ENCODE measurements at regions not wholly inside any gene's neighbourhood (a gene's known extent, or its start where the extent isn't known, plus 50 kb on each side); places are given as distances from the start of the nearest gene placed in this dataset.
"Not testable (repeated sequence)": the region's sequence is repeated elsewhere in the genome, so short reads cannot be mapped to it uniquely, and the experiment has no call there.

- in situ Hi-C loops (cut with HindIII; ENCODE audit: low sequenced_read_pairs): no loop called here
These were observed 569.0 kb upstream of the B3GAT1 start for GRCh38 chr11:134980819-134981710.

GRCh38 chr11:134979089-134979457, 567.0 kb upstream of the B3GAT1 start:
- in situ Hi-C loops (cut with HindIII; ENCODE audit: low sequenced_read_pairs): not testable (repeated sequence)

- in situ Hi-C loops (cut with HindIII; ENCODE audit: low sequenced_read_pairs): no loop called here
These were observed 566.5 kb upstream of the B3GAT1 start for GRCh38 chr11:134978388-134979088.

GRCh38 chr11:134976551-134976950, 564.5 kb upstream of the B3GAT1 start:
- in situ Hi-C loops (cut with HindIII; ENCODE audit: low sequenced_read_pairs): no loop called here

- in situ Hi-C loops (cut with HindIII; ENCODE audit: low sequenced_read_pairs): no loop called here
These were observed 563.9 kb upstream of the B3GAT1 start for GRCh38 chr11:134975866-134976376.

- in situ Hi-C loops (cut with HindIII; ENCODE audit: low sequenced_read_pairs): no loop called here
These were observed 561.8 kb upstream of the B3GAT1 start for GRCh38 chr11:134973801-134974200.

DNA sequence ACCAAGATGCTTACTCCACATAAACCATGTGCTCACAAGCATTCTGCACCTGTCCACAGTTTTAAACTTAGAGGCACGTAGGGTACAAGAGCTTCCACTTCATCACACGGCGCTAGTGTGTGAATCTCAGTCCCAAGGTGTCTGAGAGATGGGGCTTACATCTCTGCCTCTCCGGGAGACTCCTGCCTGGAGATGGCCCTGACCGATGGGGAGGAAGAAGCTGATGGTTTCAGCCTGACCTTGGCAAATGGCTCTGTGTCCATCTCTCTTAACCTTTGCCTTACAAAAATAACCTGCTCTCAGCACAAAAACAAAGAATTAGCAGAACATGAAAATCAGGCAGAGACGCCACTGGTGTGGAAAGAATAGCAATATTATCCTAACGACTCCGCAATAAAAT, 559.3 kb upstream of the B3GAT1 start:
- in situ Hi-C loops (cut with HindIII; ENCODE audit: low sequenced_read_pairs): no loop called here

DNA sequence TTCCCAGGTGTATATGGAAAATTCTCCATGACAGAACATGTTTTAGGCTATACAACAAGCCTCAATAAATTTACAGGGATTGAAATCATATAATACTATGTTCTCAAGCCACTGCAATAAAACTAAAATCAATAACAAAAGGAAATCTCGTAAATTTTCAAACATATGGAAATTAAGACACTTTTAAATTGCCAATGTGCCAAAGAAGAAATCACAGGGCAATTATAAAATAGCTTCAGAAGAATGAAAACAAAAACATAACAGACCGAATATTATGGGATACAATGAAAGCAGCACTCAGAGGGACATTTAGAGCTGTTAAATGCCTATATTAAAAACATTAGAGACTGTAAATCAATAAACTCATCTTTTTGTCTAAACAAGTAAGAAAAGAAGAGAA, 555.7 kb upstream of the B3GAT1 start:
- in situ Hi-C loops (cut with HindIII; ENCODE audit: low sequenced_read_pairs): no loop called here

- in situ Hi-C loops (cut with HindIII; ENCODE audit: low sequenced_read_pairs): not testable (repeated sequence)
These were observed 549.3 kb upstream of the B3GAT1 start for GRCh38 chr11:134961386-134961785.

- in situ Hi-C loops (cut with HindIII; ENCODE audit: low sequenced_read_pairs): no loop called here
These were observed 546.8 kb upstream of the B3GAT1 start for GRCh38 chr11:134958870-134959269.

DNA sequence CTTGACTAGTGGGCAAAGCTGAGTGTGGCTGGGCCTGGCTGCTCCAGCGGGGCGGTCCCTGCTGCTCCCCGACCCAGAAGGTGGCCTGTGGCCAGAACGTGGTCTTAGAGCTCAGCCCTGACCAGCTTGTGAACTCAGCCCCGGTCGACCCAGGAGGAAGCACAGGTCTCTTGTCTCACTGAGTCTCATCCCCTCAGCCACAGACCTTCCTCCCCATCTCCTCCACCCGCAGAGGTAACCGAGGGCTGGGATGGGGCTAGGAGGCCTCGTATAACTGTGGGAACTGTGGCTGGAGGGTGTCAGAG, 546.2 kb upstream of the B3GAT1 start:
- in situ Hi-C loops (cut with HindIII; ENCODE audit: low sequenced_read_pairs): no loop called here

- in situ Hi-C loops (cut with HindIII; ENCODE audit: low sequenced_read_pairs): no loop called here
These were observed 545.7 kb upstream of the B3GAT1 start for GRCh38 chr11:134957540-134958335.

GRCh38 chr11:134956450-134957210, 544.6 kb upstream of the B3GAT1 start:
- in situ Hi-C loops (cut with HindIII; ENCODE audit: low sequenced_read_pairs): no loop called here

GRCh38 chr11:134955970-134956369, 543.9 kb upstream of the B3GAT1 start:
- in situ Hi-C loops (cut with HindIII; ENCODE audit: low sequenced_read_pairs): not testable (repeated sequence)

- in situ Hi-C loops (cut with HindIII; ENCODE audit: low sequenced_read_pairs): no loop called here
These were observed 543.2 kb upstream of the B3GAT1 start for GRCh38 chr11:134955281-134955680.

DNA sequence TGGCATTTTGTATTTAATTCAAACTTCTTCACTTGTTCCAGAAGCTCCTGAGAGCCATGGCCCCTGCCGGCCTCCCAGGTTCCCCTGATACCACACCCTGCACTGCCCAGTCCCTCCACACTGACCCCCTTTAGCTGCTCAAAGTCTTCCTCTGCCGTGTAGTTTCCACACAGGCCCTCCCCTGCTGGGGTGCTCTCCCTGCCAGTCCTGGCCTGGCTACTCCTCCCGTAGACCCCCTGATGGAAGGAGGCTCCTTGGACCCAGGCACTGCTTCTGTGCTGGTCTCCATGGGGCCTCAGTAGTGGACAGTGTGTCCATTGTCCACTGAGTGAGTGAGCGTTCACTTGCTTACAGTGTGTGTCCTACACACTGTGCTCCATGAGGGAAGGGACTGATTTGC, 542.4 kb upstream of the B3GAT1 start:
- in situ Hi-C loops (cut with HindIII; ENCODE audit: low sequenced_read_pairs): not testable (repeated sequence)

- in situ Hi-C loops (cut with HindIII; ENCODE audit: low sequenced_read_pairs): not testable (repeated sequence)
These were observed 541.5 kb upstream of the B3GAT1 start for GRCh38 chr11:134953417-134953970.

- in situ Hi-C loops (cut with HindIII; ENCODE audit: low sequenced_read_pairs): no loop called here
These were observed 539.3 kb upstream of the B3GAT1 start for GRCh38 chr11:134951305-134951700.

DNA sequence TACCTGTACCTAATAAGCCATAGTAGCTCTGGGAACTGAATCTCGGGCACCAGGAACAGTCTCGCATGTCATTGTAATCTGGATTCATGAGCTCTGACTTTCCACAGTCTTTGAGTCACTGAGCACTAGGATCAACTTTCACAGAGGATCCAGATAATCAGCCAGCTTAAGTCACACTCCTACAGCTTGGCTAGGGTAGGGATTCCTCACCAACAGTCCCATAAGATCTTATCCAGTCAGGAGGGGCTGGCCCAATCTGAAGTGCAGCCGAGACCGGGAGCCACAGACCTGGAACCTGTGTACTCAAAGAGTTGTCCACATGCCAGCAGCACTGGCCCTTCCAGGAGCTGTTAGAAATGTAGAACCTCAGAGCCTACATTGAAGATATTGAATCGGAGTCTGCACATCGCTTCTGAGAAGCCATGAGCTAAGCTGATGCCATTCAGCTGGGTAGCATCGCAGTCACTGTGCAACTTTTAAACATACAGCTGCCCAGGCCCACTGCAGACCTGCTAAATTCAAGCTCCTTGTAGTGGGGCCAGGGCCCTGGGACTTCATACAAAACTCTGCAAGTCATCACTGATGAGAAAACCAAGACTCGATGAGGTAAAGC, 538.8 kb upstream of the B3GAT1 start:
- in situ Hi-C loops (cut with HindIII; ENCODE audit: low sequenced_read_pairs): no loop called here
